Prostate gland (tissue), 2 donors: ENCODE measurements at regions not wholly inside any gene's neighbourhood (a gene's known extent, or its start where the extent isn't known, plus 50 kb on each side); places are given as distances from the start of the nearest gene placed in this dataset.

ENCODE experiments used
- DNase-seq: peaks from one replicate; pipeline ENCODE4 v3.0.0-alpha.2; 2019; ENCODE audit warnings: low spot score
- H3K27ac ChIP-seq, 2 donors: fragments of 200-600 bp; sonication (generic); 2 replicates each; pipeline ENCODE4 v1.5.1; 2017 to 2019
- H3K27me3 ChIP-seq: fragments of 200-600 bp; sonication (generic); replicated peaks from 2 replicates; pipeline ENCODE4 v1.5.1; 2019; ENCODE audit not compliant: insufficient read depth
- H3K36me3 ChIP-seq, 2 donors: fragments of 200-600 bp; sonication (generic); 1 replicate in 1 of 2; 2 replicates in 1 of 2; pipeline versions ENCODE4 v1.5.1 to v1.8.1; 2017 to 2019
- H3K4me1 ChIP-seq: fragments of 200-600 bp; sonication (generic); replicated peaks from 2 replicates; pipeline ENCODE4 v1.5.1; 2019
- H3K4me3 ChIP-seq, 2 donors: fragments of 200-600 bp; sonication (generic); 2 replicates each; pipeline ENCODE4 v1.5.1; 2017 to 2019
- H3K9me3 ChIP-seq: fragments of 200-600 bp; sonication (generic); 2 replicates; pipeline ENCODE4 v1.5.1; 2017
- POLR2A ChIP-seq: fragments of 450-650 bp; IDR thresholded peaks from one replicate; pipeline ENCODE4 v1.6.1; 2016; ENCODE audit warnings: antibody characterized with exemption, mild to moderate bottlenecking
- POLR2AphosphoS5 ChIP-seq: sonication (generic); formaldehyde crosslinking; IDR thresholded peaks from one replicate; pipeline ENCODE4 v1.6.1; 2017; ENCODE audit warnings: antibody characterized with exemption
- WGBS: methylation state at CpG from one replicate; pipeline ENCODE4 v1.1.5; 2018; 5-methylcytosine and 5-hydroxymethylcytosine counted together
- intact Hi-C: fragments of 100-400 bp; cut with DNase I; formaldehyde crosslinking; loops from one replicate; pipeline ENCODE4 v1.14.2; 2022
- TF ChIP-seq, protein P1 (sequence below), 4 experiments: fragments of 200-600 bp in 2 of 4; fragments of 450-650 bp in 2 of 4; sonication (generic) in 2 of 4; IDR thresholded peaks; 1 replicate in 3 of 4; 2 replicates in 1 of 4; pipeline ENCODE4 v1.5.1; 2016 to 2019; ENCODE audit warnings: antibody characterized with exemption in 4 of 4, mild to moderate bottlenecking in 2 of 4, moderate library complexity in 2 of 4

DNA sequence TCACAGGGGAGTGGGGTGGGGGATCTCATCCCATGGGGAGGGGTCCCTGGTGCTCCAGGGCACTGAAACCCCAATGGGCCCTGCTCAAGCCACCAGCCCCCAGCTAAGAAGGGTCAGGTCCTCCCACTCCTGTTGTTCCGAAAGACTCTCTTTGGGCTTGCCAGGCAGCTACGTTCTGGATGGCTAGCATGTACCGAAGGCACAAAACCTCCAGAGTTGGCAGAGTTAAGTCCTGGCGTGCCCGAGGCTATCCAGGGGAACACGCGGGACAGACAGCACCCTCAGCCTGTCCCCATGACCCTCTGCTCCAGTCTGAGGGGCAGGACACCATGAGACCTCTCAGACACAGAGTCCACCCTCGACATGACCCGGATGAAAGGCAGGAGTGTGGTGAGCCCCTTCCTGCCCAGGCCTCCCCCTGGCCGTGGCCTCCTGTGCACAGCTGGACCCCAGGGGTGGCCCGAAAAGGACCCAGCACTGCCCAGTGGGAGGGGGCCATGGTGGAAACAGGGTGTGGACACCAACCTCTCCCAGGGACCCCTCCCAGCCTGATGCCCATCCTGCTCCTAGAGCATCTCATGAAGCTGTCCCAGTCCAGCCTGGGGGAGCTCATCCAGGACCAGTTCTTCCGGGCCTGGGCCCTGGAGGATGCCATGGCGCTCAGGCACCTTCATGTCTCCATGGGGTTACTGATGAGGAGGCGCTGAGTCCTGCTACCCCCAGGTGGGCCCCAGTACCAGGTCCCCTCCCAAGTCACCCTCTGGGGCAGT is 53.0 kb upstream of the TPM4 start:
- no peaks in the 10 kb centered on the region for H3K9me3 ChIP-seq
- H3K27me3 ChIP-seq: no peaks in the 10 kb centered on the region
- H3K36me3 ChIP-seq: no peaks in the 10 kb centered on the region
- H3K27ac ChIP-seq: no peak overlapping the region
- WGBS: 65% methylated on average over 13 of the region's 14 CpGs
- H3K4me3 ChIP-seq: no peak overlapping the region
- TF ChIP-seq POLR2AphosphoS5: no peak
- no peak for TF ChIP-seq POLR2A
- TF ChIP-seq, protein P1, sequence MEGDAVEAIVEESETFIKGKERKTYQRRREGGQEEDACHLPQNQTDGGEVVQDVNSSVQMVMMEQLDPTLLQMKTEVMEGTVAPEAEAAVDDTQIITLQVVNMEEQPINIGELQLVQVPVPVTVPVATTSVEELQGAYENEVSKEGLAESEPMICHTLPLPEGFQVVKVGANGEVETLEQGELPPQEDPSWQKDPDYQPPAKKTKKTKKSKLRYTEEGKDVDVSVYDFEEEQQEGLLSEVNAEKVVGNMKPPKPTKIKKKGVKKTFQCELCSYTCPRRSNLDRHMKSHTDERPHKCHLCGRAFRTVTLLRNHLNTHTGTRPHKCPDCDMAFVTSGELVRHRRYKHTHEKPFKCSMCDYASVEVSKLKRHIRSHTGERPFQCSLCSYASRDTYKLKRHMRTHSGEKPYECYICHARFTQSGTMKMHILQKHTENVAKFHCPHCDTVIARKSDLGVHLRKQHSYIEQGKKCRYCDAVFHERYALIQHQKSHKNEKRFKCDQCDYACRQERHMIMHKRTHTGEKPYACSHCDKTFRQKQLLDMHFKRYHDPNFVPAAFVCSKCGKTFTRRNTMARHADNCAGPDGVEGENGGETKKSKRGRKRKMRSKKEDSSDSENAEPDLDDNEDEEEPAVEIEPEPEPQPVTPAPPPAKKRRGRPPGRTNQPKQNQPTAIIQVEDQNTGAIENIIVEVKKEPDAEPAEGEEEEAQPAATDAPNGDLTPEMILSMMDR (IDR thresholded peaks at IDR 0.05): no peak
- intact Hi-C loops: no loop called here
- no peak for DNase-seq
- no peaks in the 10 kb centered on the region for H3K4me1 ChIP-seq

DNA sequence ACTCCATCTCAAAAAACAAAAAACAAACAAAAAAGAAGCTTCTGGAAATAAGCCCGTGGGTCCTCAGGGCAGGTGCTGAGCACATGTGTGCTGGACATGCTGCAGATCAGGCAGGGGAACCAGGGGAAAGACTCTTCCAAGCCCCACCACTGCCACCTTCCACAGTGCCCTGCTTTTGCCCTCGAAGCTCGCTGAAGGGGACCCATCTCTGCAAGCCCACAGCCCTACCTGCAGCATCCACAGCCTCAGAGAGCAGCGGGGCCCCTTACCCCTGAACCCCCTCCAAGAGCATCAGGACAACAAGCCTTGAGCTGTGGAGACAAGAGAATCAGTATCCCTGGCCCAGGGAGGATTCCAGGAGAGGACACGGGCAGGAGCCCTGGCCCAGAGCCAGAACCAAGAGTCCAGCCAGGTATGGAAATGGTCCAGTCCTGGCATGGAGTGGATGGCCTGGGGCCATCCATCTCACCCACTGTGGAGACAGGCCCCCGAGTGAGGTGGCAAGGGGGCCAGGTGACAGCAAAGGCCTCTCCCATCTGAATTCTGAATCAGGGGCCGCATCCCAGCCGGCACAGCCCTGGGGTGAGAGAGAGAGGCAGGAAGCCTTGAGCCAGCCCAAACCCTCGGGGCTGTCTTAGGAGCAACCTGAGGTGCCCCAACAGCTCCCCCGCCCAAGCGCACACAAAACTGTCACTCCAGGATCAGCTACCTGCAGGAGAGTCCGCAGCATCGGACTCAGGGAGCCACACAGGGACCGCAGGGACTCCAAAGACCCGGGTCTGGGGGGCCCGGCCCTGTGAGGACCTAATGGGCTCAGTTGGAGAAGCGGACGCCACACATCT is 51.8 kb upstream of the TPM4 start:
- H3K4me1 ChIP-seq: no peaks in the 10 kb centered on the region
- H3K36me3 ChIP-seq: no peaks in the 10 kb centered on the region
- 77% methylated on average over 17 of the region's 18 CpGs for WGBS
- H3K9me3 ChIP-seq: no peaks in the 10 kb centered on the region
- H3K27ac ChIP-seq: no peak overlapping the region
- intact Hi-C loops: no loop called here
- H3K4me3 ChIP-seq: no peak overlapping the region
- DNase-seq: no peak
- no peak for TF ChIP-seq POLR2AphosphoS5
- TF ChIP-seq, protein P1 (IDR thresholded peaks at IDR 0.05): no peak
- TF ChIP-seq POLR2A: no peak
- no peaks in the 10 kb centered on the region for H3K27me3 ChIP-seq

DNA sequence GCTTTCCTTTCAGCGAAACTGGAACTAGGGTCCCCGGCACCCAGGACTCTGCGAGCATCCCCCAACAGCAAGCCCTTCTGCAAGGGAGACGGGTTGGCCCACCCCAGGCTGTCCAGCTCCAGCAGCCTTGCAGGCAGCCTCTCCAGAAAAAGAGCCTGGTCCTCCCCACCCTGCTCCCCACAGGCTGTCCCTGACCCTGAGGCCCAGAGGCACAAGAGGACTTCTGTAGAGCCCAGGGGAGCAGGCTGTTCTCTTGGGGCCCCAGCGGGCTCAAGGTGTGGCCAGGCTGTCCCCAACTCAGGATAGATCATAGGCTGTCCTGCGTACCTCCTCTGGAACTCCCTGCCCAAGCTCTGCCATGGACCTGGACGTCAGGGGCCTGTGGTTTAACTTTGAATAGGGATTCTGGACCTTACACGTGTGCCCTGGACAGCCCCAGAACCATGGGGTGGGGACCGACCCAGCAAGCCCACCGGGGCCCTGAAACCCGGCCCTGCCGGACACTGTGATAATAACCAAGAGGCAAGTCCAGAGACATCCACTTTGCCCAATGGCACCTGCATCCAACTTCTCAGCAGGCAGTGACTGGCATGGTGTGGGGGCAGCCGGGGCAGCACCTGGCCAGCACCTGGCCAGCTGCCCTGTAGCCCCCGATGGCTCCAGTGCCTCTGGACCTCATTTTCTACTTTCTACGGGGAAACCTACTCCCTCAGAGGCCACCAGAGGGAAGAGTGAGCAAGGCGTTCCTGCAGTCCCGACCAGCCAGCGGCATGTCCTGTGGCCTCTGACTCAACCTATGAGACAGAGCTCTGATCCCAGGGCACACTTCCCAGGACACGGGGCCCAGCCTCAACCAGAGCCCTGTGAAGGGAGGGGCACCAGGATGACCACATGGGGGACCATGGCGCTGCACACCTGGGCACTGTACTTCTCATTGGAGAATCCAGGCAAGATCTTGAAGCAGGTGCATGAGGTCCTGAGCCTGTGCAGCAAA is 50.9 kb upstream of the TPM4 start:
- WGBS: 58% methylated on average over 20 of the region's 20 CpGs
- Histone ChIP-seq H3K27me3 (no peaks in the 10 kb centered on the region), H3K9me3 (no peaks in the 10 kb centered on the region), H3K27ac (no peak overlapping the region), H3K4me1 (no peaks in the 10 kb centered on the region), H3K36me3 (no peaks in the 10 kb centered on the region), H3K4me3 (no peak overlapping the region)
- intact Hi-C loops: no loop called here
- DNase-seq: no peak
- TF ChIP-seq, protein P1 (IDR thresholded peaks at IDR 0.05): peak in 2 of 4 experiments; percentile 16 to 40
- TF ChIP-seq POLR2A: no peak

DNA sequence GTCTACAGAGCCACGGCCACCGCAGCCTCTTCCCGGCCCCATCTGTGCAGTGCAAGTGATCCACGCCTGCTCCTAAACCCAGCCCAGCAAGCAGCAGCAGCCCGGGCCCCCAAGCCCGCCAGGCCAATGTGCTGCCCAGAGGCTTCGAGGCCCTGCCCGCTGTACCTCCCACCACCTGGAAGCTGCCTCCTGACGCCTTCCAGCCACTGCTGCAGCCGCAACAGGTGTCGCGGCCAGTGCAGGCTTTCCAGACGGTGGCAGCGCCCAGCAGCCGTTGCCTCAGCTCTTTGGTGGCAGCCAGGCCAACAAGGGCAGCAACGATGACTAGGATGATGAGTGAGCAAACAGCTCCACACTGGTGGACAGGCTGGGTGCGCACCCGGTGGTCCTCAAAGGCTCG is 50.2 kb upstream of the TPM4 start:
- 84% methylated on average over 19 of the region's 19 CpGs for WGBS
- DNase-seq: no peak
- no peaks in the 10 kb centered on the region for H3K4me1 ChIP-seq
- no peak overlapping the region for H3K4me3 ChIP-seq
- H3K9me3 ChIP-seq: no peaks in the 10 kb centered on the region
- H3K27me3 ChIP-seq: no peaks in the 10 kb centered on the region
- TF ChIP-seq POLR2A: no peak
- TF ChIP-seq, protein P1 (IDR thresholded peaks at IDR 0.05): no peak
- TF ChIP-seq POLR2AphosphoS5: no peak
- no peak overlapping the region for H3K27ac ChIP-seq
- H3K36me3 ChIP-seq: no peaks in the 10 kb centered on the region
- intact Hi-C loops: no loop called here
